D721Med (cell line): ENCODE measurements at regions not wholly inside any gene's neighbourhood (a gene's known extent, or its start where the extent isn't known, plus 50 kb on each side); places are given as distances from the start of the nearest gene placed in this dataset.

Experiments
- DNase-seq: peaks from one replicate; pipeline ENCODE4 v3.0.0; 2011; ENCODE audit warnings: low spot score; ENCODE audit not compliant: insufficient read length
- FAIRE-seq: peaks from 2 replicates; lab custom pipeline; 2011; peaks lifted over from hg19 to GRCh38; lab: Jason Lieb, UNC
- TF ChIP-seq, protein P1 (sequence below): IDR thresholded peaks from 2 replicates; pipeline ENCODE4 v1.5.1; 2012; ENCODE audit warnings: mild to moderate bottlenecking, control low read depth; ENCODE audit not compliant: insufficient read depth; ENCODE audit errors: missing control alignments

DNA sequence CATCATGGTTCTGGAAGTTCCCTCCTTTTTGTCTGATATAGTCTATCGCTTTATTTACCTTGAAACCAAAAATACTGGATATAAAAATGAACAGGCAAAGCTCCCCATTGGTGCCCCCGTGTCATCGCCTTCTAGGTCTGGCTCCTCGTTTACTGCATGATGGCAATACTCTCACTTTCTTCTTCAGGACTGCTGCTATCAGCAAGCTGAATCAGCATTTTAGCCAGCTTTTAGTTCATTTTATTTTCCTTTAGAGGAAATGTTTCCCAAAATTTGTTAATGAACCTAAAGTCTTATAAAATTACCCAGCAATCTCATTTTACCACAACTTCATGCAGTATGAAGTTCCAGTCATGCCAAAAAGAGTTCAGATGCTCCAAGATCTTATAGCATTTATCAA is 80.5 kb downstream of the ZIC3 start:
- no peak for FAIRE-seq
- TF ChIP-seq, protein P1, sequence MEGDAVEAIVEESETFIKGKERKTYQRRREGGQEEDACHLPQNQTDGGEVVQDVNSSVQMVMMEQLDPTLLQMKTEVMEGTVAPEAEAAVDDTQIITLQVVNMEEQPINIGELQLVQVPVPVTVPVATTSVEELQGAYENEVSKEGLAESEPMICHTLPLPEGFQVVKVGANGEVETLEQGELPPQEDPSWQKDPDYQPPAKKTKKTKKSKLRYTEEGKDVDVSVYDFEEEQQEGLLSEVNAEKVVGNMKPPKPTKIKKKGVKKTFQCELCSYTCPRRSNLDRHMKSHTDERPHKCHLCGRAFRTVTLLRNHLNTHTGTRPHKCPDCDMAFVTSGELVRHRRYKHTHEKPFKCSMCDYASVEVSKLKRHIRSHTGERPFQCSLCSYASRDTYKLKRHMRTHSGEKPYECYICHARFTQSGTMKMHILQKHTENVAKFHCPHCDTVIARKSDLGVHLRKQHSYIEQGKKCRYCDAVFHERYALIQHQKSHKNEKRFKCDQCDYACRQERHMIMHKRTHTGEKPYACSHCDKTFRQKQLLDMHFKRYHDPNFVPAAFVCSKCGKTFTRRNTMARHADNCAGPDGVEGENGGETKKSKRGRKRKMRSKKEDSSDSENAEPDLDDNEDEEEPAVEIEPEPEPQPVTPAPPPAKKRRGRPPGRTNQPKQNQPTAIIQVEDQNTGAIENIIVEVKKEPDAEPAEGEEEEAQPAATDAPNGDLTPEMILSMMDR: no peak
- no peak for DNase-seq

DNA sequence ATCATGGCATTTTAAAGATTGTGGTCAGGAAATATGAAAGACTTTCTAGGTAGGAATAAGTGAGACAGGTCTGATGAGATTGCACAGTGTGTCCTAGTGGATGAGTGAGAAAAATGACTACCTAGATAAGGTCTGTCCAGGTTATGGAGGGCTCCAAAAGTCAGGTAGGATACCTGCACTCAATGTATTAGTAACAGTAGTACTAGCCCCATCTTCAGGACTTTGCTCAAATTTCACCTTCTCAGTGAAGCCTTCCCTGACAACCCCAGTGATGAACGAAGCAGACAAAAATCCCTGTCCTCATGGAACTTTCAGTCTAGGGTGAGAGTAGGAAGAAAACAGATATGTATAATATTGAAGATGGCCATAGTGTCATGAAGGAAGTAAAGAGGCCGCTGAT is 85.7 kb downstream of the ZIC3 start:
- no peak for FAIRE-seq
- no peak for DNase-seq
- TF ChIP-seq, protein P1: no peak

DNA sequence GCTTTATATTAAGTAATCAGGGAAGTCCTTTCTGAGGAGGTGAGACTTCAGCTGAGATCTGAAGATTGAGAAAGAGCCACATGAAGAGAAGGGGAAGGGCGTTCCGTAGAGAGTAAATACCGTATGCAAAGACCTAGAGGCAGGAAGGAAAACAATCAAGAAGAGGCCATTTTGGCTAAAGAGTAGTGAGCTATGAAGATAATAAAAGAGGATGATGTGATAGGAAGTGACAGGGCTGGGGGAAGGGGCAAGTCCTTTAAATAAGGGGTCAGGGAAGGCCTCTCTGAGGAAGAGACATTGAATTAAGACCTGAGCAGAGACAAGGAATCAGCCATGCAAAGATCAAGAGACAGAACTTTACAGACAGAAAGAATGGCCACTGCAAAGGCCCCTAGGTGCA is 86.2 kb downstream of the ZIC3 start:
- TF ChIP-seq, protein P1: no peak
- FAIRE-seq (no peak), DNase-seq (no peak)

DNA sequence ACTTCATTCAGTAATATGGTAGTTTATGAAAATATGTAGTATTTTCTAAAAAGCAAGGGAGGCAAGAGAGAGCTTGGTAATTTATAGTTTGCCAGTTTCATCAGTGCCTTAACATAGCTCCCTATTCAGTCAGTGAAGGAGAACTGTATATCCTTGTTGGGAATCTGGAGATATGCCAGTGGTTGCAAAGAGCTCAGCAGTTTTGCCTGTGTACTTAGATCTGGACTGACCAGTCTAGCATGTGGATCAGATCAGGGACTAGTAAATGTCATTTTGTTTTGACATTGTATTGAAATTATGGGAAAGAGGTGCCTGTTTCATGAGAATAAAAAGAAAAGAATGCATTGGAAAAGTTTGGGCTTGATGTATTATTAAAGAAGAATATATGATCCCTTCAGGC is 88.6 kb downstream of the ZIC3 start:
- DNase-seq: no peak
- FAIRE-seq: no peak
- TF ChIP-seq, protein P1: no peak

DNA sequence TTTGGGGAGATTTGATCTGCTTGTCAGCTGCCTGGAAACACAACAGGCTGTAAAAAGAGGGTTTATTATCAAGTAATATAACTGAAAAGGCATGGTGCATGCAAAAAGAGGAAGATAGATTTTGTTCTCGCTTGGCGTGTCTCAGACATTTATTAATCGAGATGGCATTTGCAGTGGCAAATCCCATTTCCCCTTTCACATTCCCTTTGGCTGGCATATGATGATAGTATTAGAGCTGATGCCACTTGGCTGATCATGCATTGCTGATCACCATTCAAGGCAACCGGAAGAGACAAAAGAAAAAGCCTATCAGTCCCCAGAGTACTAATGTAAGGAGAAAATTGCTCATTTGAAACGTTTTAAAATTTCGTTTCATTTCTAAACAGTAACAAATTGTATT is 101.8 kb downstream of the ZIC3 start:
- TF ChIP-seq, protein P1: no peak
- no peak for DNase-seq
- no peak for FAIRE-seq

DNA sequence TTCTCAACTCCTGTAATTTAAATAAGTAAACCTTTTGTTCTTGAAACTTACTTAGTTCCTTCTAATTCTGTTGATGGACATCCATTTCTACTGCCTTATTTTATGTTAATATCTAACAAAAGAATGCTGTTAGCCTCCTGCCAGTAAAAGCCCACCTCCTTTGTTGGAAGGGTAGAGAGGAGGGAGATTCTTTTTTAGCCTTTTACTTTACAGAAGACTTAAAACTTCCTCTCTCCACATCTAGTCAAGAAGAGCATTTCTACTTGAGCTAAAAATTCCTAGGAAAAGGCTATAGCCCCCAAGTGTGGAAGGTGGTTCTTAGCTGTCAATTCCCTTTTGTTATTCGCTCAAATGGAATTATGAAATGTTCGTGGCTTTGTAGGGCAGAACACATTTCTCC is 118.7 kb downstream of the ZIC3 start:
- TF ChIP-seq, protein P1: no peak
- no peak for FAIRE-seq
- no peak for DNase-seq

DNA sequence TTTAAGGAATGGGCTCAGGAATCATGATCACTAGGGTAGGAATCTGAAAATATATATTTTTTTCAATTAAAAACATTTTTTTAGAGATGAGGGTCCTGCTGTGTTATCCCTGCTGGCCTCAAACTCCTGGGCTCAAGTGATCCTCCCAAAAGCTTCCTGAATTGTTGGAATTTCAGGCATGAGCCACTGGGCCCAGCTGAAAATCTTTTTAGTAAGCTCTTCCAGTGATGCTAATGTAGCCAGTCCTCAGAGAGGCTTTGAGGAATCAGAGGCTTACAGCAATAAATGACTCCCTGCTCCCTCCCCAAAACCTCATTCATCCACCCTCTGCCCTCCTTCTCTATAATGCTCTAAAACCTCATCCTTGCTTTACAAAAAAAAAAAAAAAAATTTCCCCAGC is 129.5 kb downstream of the ZIC3 start:
- TF ChIP-seq, protein P1: no peak
- DNase-seq: no peak

More for the DNA sequence above, 129.5 kb downstream of the ZIC3 start:
- no peak for FAIRE-seq
